H1 (cell line): ENCODE measurements at regions not wholly inside any gene's neighbourhood (a gene's known extent, or its start where the extent isn't known, plus 50 kb on each side); places are given as distances from the start of the nearest gene placed in this dataset.

Experiments used
- BCL11A ChIP-seq, 2 experiments: IDR thresholded peaks; one replicate each; pipeline ENCODE4 v1.6.1; 2011; ENCODE audit warnings: low read depth in 2 of 2, low read length in 2 of 2, mild to moderate bottlenecking in 2 of 2
- BRCA1 ChIP-seq: IDR thresholded peaks from 2 replicates; pipeline ENCODE4 v1.6.1; 2012; ENCODE audit warnings: low read depth, low read length, improper control_type of control experiment
- EZH2 ChIP-seq: fragments of 200-600 bp; sonication (generic); IDR thresholded peaks from 2 replicates; pipeline ENCODE4 v1.7.1; 2012; ENCODE audit warnings: low read depth, mild to moderate bottlenecking, moderate library complexity, low read length, inconsistent platforms; ENCODE audit not compliant: severe bottlenecking
- POLR2A ChIP-seq, 2 experiments: IDR thresholded peaks; 1 replicate in 1 of 2; 2 replicates in 1 of 2; pipeline ENCODE4 v1.6.1; 2011; ENCODE audit warnings: low read depth in 2 of 2, low read length in 2 of 2, mild to moderate bottlenecking in 2 of 2; ENCODE audit errors: control extremely low read depth in 1 of 2
- SP1 ChIP-seq: IDR thresholded peaks from 2 replicates; pipeline ENCODE4 v1.6.1; 2011; ENCODE audit warnings: low read depth, low read length
- TCF12 ChIP-seq: IDR thresholded peaks from 2 replicates; pipeline ENCODE4 v1.6.1; 2011; ENCODE audit warnings: low read depth, mild to moderate bottlenecking, low read length
- TF ChIP-seq, protein P1 (sequence below): IDR thresholded peaks from 2 replicates; pipeline ENCODE4 v1.6.1; 2011; ENCODE audit warnings: low read length, improper control_type of control experiment
- TF ChIP-seq, protein P2 (sequence below), 3 experiments: IDR thresholded peaks; 1 replicate in 2 of 3; 2 replicates in 1 of 3; pipeline versions ENCODE4 v1.5.1 to v1.6.1; 2011; ENCODE audit warnings: low read length in 3 of 3, mild to moderate bottlenecking in 3 of 3, inconsistent platforms in 2 of 3, low read depth in 1 of 3, moderate library complexity in 1 of 3; ENCODE audit not compliant: insufficient read depth in 1 of 3; ENCODE audit errors: control extremely low read depth in 1 of 3
- TF ChIP-seq, protein P3 (sequence below): IDR thresholded peaks from 2 replicates; pipeline ENCODE4 v1.6.1; 2012; ENCODE audit warnings: inconsistent platforms

DNA sequence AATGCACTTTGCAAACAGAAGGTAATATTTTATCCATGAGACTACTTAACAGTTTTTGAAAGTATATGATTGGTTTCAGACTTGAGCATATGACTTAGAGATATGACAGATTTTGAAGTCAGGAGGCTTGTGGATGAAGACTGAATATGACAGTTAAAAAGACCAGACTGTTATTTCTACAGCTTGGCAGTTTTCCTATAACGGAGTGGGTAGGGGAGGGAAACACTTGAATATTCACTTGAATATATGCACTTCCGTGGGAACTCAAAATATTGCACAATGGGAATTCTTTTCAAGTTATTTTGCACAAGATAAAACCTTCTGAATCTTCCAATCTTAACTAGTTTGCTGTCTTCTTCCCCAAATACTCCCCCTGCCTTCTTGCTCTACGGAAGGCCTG is 64.6 kb upstream of the ACKR3 start:
- TF ChIP-seq, protein P1, sequence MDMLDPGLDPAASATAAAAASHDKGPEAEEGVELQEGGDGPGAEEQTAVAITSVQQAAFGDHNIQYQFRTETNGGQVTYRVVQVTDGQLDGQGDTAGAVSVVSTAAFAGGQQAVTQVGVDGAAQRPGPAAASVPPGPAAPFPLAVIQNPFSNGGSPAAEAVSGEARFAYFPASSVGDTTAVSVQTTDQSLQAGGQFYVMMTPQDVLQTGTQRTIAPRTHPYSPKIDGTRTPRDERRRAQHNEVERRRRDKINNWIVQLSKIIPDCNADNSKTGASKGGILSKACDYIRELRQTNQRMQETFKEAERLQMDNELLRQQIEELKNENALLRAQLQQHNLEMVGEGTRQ, result no peak
- TF ChIP-seq SP1 (no peak), BCL11A (IDR thresholded peaks at IDR 0.05; ENCODE audit: low read depth in 2 of 2, low read length in 2 of 2) (no peak), POLR2A (IDR thresholded peaks at IDR 0.05; ENCODE audit: control extremely low read depth in 1 of 2, low read depth in 2 of 2, low read length in 2 of 2) (no peak), EZH2 (no peak), BRCA1 (no peak), TCF12 (no peak)
- TF ChIP-seq, protein P2, sequence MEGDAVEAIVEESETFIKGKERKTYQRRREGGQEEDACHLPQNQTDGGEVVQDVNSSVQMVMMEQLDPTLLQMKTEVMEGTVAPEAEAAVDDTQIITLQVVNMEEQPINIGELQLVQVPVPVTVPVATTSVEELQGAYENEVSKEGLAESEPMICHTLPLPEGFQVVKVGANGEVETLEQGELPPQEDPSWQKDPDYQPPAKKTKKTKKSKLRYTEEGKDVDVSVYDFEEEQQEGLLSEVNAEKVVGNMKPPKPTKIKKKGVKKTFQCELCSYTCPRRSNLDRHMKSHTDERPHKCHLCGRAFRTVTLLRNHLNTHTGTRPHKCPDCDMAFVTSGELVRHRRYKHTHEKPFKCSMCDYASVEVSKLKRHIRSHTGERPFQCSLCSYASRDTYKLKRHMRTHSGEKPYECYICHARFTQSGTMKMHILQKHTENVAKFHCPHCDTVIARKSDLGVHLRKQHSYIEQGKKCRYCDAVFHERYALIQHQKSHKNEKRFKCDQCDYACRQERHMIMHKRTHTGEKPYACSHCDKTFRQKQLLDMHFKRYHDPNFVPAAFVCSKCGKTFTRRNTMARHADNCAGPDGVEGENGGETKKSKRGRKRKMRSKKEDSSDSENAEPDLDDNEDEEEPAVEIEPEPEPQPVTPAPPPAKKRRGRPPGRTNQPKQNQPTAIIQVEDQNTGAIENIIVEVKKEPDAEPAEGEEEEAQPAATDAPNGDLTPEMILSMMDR (IDR thresholded peaks at IDR 0.05; ENCODE audit: control extremely low read depth in 1 of 3, insufficient read depth in 1 of 3, low read depth in 1 of 3, low read length in 3 of 3), result no peak
- TF ChIP-seq, protein P3, sequence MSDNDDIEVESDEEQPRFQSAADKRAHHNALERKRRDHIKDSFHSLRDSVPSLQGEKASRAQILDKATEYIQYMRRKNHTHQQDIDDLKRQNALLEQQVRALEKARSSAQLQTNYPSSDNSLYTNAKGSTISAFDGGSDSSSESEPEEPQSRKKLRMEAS, result no peak
